GM12892 (cell line): ENCODE measurements at regions not wholly inside any gene's neighbourhood (a gene's known extent, or its start where the extent isn't known, plus 50 kb on each side); places are given as distances from the start of the nearest gene placed in this dataset.
A peak's percentile ranks its signal among the peaks of the same experiment; 100 is the strongest.

Experiments used
- DNase-seq: peaks from one replicate; pipeline ENCODE4 v3.0.0; 2011; ENCODE audit not compliant: insufficient read length
- FAIRE-seq: peaks from 2 replicates; lab custom pipeline; 2011; peaks lifted over from hg19 to GRCh38; lab: Jason Lieb, UNC
- POLR2A ChIP-seq: IDR thresholded peaks from 2 replicates; pipeline ENCODE4 v1.6.1; 2011; ENCODE audit warnings: low read depth, low read length, control low read depth
- POLR2AphosphoS5 ChIP-seq: IDR thresholded peaks from 2 replicates; pipeline ENCODE4 v1.6.1; 2011; ENCODE audit warnings: low read depth, low read length, control low read depth
- TAF1 ChIP-seq: IDR thresholded peaks from 2 replicates; pipeline ENCODE4 v1.6.1; 2011; ENCODE audit warnings: low read depth, mild to moderate bottlenecking, control low read depth, low read length, borderline replicate concordance

DNA sequence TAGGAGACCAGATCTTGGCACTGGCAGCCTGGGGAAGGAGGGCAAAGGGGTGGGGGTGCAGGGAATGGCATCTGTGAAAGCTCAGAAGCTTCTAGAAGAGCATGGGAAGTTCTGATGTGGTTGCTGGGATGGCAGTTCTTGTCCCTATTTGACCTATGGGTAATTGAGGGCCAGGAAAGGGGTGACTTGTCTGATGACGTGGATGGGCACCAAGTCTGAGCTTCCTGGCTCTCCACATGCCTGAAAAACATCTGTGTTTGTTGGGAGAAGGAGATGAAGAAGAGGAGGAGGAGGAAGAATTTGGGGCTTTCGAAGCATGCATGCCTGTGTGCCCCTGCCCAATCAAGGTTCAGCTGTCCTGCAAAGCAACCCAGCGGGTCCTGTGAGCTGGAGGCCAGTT is 158.8 kb downstream of the SMAD6 start:
- no peak for DNase-seq
- no peak for TF ChIP-seq POLR2AphosphoS5
- no peak for TF ChIP-seq TAF1
- no peak for TF ChIP-seq POLR2A
- no peak for FAIRE-seq

- FAIRE-seq, result no peak
- DNase-seq, result no peak
- TF ChIP-seq POLR2AphosphoS5, result no peak
- no peak for TF ChIP-seq POLR2A
- no peak for TF ChIP-seq TAF1
Observed at GRCh38 chr15:66862111-66862939, 160.3 kb downstream of the SMAD6 start.

GRCh38 chr15:66862940-66863335 is 160.9 kb downstream of the SMAD6 start:
- peak; percentile 90 for FAIRE-seq
- peak; percentile 60 for DNase-seq
- TF ChIP-seq POLR2A (no peak), POLR2AphosphoS5 (no peak), TAF1 (no peak)

GRCh38 chr15:66863390-66864085 is 161.5 kb downstream of the SMAD6 start:
- no peak for DNase-seq

GRCh38 chr15:66864086-66864830 is 162.2 kb downstream of the SMAD6 start:
- DNase-seq (no peak), FAIRE-seq (no peak)
- no peak for TF ChIP-seq POLR2A
- TF ChIP-seq TAF1, result no peak
- TF ChIP-seq POLR2AphosphoS5, result no peak

More at GRCh38 chr15:66863390-66864085, 161.5 kb downstream of the SMAD6 start:
- no peak for FAIRE-seq
- TF ChIP-seq POLR2AphosphoS5 (no peak), POLR2A (no peak), TAF1 (no peak)

DNA sequence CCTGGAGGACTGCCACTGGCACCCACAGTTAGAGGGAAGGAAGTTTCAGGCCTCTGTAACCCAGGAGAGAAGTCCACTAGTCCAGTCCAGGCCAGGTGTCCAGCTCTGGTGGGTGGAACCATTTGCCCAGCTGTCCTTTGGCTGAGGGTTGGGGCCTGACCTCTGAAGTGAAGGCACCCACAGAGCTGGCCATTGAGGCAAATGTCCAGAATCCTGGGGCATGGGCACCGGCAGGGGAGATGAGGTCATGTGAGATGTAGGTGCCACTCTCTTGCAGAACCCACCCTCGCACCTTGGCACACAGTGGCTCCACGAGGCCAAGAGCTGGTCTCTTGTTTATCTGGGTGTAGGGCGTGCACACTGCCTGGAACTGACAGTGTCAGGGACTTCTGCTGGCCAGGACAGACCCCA is 162.8 kb downstream of the SMAD6 start:
- TF ChIP-seq POLR2A, result no peak
- no peak for TF ChIP-seq POLR2AphosphoS5
- TF ChIP-seq TAF1, result no peak
- DNase-seq, result no peak
- no peak for FAIRE-seq

- DNase-seq (peak; percentile 54), FAIRE-seq (peak; percentile 48)
- TF ChIP-seq POLR2A (no peak), TAF1 (no peak), POLR2AphosphoS5 (no peak)
Observed at GRCh38 chr15:66865622-66866611, 163.9 kb downstream of the SMAD6 start.

DNA sequence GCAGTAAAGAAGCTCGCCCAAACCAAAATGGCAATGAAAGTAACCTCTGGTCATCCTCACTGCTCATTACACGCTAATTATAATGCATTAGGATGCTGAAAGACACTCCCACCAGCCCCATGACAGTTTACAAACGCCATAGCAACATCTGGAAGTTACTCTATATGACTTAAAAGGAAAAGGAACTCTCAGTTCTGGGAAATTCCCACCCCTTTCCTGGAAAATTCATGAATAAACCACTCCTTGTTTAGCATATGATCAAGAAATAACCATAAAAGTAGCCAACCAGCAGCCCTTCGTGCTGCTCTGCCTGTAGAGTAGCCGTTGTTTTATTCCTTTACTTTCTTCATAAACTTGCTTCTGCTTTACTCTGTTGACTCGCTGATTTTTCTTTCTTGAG is 164.6 kb downstream of the SMAD6 start:
- DNase-seq (no peak), FAIRE-seq (no peak)
- no peak for TF ChIP-seq TAF1
- no peak for TF ChIP-seq POLR2A
- TF ChIP-seq POLR2AphosphoS5, result no peak

DNA sequence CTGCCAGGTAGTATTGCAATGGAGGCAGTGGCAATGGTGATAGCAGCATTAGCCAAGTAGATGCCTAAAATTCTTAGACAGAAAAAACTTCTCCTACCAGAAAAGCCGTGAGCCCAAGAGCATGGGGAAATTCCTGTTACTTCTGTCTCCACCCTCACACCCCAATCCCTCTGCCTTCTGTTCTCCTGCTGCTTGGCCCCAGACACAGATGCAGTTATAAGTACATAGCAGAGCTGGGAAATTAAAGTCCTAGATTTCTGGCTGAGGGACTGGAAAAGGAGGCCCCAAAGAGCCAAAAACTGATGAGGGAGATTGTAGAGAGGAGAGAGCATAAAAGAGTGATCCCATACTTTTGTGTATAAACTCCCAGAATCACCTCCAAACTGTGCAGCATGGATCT is 166.9 kb downstream of the SMAD6 start:
- DNase-seq (no peak), FAIRE-seq (no peak)
- no peak for TF ChIP-seq POLR2A
- TF ChIP-seq POLR2AphosphoS5, result no peak
- TF ChIP-seq TAF1, result no peak

DNA sequence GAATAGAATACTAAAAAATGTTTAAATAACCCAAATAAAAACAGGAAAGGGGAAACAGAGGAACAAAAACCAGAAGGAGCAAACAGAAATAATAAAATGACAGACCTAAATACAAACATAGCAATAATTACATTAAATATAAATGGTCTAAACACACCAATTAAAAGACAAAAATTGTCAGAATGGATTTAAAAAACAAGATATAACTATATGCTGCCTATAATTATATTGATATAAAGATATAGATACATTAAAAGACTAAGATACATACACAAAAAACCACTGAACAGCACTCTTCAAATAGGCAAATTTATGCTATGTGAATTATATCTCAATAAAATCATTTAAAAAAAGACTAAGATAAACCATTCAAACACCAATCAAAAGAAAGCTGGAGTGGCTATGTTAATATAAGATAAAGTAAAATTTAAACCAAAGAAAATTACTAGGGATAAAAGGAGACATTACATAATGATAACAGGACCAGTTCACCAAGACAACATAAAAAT is 168.9 kb downstream of the SMAD6 start:
- FAIRE-seq (no peak), DNase-seq (no peak)

More for the DNA sequence above, 168.9 kb downstream of the SMAD6 start:
- TF ChIP-seq POLR2AphosphoS5, result no peak
- no peak for TF ChIP-seq POLR2A
